CD4-positive, alpha-beta T cell treated with Interleukin-1 beta for 1 hour (primary cell): ENCODE measurements at regions not wholly inside any gene's neighbourhood (a gene's known extent, or its start where the extent isn't known, plus 50 kb on each side); places are given as distances from the start of the nearest gene placed in this dataset.
"Not testable (repeated sequence)": the region's sequence is repeated elsewhere in the genome, so short reads cannot be mapped to it uniquely, and the experiment has no call there.

ENCODE experiments used
- DNase-seq, 2 donors: peaks; one replicate each; pipeline ENCODE4 v3.0.0-alpha.2; 2020 to 2022

DNA sequence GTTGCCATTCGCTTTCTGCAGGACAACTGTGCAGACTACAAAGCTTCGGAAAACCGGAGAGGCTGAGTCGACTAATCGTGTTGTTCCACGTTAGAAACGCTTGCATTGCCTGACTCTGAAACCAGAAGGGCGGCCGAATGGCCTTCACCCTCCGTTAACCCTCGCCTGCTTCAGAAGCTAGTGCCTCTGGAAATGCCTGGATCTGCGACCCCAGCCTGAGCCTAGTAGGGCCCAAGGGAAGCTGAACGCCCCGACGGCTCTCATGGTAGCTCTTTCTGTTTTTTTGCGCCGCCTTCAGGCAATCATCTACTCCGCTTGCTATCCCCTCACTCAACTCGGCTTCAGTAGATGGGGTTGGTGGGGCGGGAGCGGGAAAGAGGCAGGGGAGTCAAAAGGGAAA, 117.3 kb downstream of the PPIAL4A start:
- not testable (repeated sequence) for DNase-seq

DNA sequence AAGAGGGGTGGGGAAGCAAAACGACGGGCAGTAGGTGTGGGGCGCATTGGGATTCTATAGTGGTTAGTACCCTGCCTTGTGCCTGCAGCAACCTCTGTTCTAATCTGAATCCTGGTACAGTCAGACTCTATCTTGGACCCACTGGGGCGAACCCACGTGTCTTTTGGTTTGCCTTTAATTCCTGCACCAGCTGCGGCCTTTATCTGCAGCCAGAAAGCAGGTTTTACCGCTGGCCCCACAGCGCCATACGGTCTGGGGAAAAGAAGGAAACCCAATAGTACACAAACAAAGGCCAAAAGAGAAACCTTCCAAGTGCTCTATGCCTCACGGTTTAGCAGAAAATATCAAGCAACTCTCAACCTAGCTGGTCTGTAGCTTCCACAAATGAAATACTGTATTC, 118.2 kb downstream of the PPIAL4A start:
- DNase-seq, result not testable (repeated sequence)

DNA sequence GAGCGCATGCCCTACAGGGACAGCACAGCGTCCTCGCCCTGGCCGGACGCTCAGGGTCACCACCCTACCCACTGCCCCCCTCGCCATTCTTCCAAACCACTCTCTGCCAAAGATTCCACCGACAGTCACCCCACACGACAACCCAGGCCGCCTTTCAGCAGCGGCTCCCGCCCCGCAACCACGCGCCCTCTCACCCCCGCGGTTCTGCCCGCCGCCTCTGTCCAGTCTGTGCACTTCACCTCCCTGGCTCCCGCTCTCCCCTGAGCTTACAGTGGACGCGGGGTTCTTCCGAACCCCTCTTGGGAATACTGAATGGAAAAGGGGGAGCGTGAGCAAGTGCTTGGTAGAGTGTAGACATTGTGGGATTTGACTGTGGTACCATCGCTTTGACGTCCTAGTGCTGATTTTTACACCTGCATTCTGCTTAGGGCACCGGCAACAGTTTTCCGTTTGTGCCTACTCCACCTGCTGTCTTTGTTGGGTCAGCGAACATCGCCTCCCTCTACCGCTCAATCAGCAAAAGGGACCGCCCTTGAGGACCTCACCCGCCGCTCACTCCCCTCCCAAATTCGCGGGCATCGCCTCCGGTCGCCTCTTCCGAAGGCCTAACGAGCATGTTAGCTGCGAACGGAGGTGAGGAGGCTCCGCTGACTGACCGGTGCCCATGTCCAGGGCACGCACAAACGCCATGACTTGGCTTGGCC, 119.1 kb downstream of the PPIAL4A start:
- DNase-seq, result peak; percentile 4 to 11

DNA sequence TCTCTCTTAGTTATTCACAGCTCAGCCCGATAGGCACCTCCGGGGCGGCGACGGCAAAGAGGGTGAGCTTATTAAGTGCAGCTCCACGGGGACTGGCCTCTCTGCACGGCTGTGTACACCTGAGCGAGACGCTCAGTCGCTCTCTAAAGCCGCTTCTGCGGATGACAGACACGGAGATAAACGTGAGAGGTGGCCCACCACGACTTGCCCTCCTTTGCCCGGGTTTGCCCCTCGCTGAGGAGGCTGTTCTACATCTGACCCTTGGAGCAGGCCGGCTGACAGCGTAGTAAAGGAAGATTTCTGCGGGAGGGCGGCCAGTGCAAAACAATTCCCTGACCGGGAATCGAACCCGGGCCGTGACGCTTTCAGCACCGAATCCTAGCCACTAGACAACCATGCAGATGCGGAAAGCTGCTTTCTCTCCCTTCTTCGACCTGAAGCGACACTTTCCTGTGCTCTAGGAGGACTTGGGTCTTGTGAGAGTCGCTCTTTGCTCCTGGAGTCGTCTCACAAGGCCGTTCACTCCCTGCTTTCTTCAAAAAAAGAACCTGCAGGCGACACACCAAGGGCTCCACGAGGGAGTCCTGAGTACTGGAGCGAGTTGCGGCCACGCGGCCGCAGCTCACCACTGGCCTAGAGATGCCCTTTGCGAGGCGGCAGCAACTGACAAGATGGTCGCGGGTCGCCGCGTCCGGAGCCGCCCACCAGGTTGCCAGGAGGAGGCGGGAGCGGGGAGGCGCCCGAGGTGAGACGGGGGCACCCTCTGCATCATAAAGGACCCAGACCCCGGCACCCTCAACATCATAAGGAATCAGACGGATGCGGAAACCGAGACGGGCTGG, 119.9 kb downstream of the PPIAL4A start:
- DNase-seq, result peak; percentile 36 to 44

DNA sequence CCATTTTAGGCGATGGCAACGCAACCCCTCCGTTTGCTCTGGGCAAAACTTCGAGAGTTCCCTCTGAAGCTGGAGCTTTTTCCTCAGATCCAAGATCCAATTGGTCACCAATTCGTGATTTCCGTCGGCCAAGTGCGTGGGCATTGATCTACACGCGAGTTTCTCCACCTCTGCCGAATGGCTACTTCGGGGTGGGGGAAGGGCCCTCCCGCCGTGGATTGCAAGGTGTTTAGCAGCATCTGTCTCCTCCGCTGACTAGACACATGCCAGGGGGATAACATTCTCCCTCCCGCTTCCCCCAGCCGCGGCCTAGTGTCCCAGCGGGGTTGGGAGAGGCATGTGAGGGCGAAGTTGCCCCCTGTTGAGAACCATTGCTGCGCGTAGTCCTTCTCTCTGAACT, 120.6 kb downstream of the PPIAL4A start:
- not testable (repeated sequence) for DNase-seq

DNA sequence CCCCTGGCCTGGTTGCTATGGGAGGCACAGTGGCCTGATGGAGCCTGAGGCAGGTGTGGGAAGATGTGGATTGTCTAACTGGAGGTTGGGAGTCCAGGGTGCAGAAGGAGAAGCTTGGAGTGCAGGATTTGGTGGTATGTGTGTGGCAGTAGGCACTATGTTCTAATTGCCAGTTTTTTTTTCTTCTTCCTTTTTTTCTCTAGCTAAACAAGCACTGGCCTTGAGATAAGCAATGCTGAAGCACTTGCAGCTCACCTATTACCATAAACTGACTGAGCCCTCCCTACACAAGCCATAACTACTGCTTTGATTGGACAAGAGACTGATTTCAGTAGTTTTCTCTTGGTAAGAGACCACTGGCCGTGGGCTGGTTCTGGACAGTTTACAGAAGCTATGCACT, 123.6 kb downstream of the PPIAL4A start:
- not testable (repeated sequence) for DNase-seq

DNA sequence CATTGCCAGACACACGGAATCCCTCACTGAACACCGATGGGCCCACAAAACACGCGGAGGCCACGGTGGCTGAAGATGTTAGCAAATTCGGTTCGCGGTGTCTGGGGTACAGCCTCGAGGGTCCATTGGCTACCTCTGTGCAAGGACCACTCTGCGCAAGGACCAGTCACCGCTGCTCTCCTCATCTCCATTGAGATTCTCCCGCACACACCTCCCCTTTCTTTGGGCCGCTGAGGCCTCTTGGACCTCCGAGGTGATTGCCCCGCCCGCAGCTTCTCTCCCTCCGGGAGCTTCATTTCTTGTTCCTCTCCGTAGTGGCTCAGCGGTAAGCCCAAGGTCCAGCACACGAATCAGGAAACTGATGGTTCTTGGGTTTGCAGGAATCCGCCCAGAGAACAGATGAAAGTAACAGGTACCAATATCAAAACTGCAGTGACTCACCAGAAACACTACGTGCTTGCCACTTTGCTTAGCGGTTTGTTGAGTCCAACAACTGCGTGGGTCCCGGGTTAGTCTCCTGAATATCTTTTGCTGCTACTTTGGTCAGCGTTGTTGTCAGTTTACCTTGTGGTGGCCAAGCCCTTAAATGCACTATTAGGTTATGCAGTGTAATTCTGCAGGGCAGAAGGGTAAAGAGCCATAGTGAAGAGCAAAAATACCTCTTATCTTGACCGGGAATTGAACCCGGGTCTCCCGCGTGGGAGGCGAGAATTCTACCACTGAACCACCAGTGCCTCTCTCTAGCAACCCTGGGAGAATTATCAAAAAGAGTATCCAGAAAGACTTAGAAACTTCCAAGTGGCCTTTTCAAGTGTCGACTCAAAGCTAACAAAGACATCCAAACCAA, 126.8 kb downstream of the PPIAL4A start:
- DNase-seq, result peak; percentile 20 to 46

DNA sequence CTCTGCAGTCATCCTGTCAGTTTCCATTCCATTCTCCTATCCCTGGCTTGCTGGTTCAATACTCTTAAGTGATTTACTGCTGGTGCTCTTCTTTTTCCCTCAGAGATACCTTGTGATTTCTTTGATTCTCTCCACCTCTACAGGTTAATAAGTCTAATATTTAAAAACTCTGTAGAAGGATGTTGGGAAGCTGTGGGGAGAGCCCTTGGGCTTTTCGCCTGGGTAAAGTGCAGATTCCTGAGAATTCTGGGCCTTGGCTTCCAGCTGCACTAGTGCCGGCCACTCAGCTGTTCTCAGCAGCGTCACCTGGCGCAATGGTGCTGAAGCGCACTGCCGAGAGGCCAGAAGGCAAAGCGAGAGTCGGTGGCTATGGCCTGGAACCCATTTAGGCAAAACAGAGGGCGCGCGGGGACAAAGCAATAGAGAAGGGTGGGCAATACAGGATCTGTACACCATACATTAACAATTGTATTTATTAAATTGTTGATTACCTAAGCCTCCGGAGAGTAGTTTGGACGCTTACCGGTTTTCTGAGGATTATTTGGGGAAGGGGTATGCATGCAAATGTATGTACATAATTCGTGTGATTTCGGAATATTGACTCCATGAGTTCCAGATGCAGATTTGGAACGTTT, 130.3 kb downstream of the PPIAL4A start:
- DNase-seq, result not testable (repeated sequence)

DNA sequence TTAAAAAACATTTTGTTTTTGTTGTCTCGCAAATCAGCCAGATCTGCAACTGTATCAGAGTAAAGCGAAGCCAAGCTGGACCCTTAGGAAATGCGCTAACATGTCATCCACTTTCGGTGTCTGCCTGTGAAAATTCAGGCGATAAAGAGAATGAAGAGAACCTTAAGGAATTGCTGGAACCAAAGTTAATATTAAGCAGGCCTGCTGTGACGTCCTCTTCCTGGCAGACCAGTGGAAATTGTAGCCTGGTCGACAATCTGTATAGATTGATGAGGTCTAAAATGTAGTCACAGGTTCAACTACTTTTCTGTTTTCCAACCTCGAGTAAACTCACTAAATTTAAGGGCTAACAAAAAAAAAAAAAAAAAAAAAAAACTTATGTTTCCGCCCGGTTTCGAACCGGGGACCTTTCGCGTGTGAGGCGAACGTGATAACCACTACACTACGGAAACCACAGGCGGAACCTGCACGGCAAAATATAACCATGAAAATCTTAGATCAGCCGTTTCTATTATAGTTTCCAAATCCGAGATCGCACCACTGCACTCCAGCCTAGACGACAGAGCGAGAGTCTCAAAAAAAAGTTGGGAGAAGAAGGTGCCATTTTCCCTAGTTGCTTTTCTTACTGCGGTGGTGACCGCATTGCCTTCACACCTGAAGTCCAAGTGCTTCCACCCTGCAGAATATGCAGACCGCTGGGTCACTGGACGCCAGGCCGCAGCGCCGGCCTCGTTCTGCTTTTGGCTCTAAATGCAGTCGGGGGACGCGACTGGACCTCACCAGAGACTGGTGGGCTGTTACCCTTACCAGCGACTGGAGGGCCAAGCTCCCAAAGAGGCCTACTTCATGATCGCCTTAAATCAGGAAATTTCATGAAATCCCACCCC, 131.0 kb downstream of the PPIAL4A start:
- peak; percentile 55 to 58 for DNase-seq

DNA sequence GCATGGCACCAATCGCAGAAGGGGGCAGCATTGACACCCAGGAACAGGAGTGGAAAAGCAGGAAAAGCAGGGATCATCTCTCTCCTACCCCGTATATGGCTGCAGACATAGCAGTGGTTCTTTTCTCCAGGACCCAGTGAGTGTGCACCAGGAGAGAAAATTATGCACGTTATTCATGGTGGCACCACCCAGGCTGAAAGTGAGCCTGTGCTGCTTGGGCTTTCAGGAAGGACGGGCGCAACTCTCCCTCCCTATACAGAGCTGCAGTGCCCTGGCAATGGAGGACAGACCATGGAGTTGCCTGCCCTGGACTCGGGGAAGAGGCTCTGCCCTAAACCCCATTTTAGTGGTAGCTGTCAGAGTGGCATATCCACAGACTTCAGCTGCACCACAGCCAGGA, 132.1 kb downstream of the PPIAL4A start:
- not testable (repeated sequence) for DNase-seq

DNA sequence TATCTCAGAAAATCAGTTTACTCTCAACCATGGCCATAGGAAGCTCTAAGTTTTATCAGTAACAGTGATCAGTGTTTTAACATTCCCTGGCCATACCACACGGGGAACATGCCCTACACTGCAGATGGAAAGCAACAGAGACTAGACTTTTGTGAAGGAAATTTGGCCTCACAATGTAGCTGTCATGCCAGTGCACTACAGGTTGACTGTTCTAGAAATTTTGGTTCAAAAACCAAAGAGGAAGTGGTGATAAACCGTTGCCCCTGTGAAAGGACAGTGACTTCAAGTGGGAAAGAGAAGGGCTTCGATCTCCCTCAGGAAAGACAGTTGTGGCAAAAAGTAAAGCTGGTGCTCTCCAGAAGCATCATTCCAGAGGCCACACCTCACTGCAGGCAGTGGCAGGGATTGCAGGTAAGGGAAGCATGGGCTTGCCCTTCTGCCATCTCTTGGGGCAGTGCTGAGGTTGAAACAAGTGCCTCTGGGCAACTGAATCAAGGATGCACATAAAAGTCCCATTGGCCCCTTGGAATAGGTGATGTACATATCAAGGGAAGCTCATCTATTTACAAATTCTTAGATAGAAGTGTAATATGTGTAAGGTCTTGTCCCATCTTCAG, 143.4 kb downstream of the PPIAL4A start:
- not testable (repeated sequence) for DNase-seq

DNA sequence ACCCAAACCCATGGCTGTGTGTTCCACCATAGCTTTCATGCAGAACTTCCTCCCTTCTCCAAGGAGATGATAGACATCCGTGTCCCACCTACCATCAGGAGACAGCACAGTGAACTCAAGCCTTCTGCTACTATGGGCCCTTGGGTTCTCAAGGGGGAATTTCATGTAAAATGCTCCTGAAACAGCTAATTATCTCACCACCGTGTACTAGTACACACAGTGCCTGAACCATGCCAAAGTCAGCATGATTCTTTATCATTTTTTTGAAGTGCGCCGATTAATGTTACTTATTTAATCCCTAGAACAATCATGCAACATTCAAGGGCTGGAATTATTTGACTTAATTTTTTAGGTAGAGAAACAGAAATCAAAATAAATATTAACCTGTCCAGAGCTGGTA, 147.2 kb downstream of the PPIAL4A start:
- not testable (repeated sequence) for DNase-seq

DNA sequence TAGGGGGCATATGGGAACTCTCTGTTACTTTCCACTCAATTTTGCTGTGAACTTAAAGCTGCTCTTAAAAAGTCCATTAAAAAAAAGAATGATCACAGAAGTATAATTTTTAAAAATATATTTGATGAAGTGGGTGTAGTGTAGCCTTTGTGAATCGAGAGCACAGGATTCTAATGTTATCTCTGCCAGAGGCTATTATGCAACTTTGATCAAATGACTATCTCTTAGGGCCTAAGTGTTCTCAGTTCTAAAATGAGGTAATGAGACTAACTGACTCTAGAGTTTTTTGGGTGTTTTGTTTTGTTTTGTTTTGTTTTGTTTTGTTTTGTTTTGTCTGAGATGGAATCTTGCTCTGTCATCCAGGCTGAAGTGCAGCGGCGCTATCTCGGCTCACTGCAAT, 143.2 kb downstream of the FAM72B start:
- DNase-seq, result not testable (repeated sequence)

DNA sequence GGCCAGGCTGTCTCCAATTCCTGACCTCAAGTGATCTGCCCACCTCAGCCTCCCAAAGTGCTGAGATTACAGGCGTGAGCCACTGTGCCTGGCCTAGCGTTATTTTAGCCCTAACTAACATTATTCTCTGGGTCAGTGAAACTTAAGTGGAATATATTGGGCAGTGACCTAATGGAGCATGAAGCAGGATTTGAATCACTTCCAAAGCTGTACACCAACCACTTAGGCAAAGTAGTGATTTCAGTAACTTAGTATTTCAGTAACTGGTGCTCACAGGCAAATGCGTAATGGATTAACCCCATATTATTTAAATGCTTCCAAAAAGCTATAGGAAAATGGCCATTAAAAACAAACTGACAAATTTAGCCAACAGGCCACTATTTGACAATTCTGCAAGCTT, 142.6 kb downstream of the FAM72B start:
- DNase-seq, result not testable (repeated sequence)

DNA sequence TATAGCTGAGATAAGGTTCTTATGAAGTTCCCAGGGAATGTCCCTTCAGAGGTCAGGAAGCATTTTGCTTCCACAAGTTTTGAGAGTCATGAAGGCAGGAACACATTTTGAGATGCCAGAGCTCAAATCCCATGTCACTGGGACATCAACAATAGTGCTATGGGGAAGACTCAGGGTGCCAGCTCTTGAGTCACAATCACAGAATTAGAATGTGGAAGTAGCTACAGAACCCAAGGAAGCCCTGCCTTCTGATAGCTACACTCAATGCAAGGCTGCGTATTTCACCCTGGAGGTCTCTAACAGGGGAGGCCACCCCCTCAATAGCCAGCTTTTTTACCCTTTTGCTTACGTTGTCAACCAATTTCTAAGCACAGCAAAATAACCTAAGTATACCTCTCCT, 141.3 kb downstream of the FAM72B start:
- not testable (repeated sequence) for DNase-seq

DNA sequence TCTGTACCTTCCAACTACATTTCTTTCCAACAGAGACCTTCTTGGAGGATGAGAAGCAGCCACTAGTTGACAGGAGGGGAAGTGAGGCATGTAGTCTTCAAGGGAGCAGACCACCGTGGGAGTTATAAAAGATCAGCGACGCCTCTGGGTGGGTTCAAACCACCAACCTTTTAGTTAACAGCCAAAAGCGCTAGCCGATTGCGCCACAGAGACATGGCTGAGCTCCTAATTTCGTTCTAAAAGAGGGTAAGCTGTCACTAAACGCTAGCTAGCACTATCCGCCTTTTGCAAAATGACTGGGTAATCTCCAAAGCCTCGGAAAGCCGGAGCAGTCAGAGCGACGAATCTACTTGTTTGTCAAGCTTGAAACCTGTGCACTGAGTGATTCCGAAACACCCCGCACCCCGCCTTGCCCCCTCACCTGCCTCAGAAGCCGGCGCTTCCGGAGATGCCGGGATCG, 135.8 kb downstream of the FAM72B start:
- DNase-seq, result not testable (repeated sequence)

DNA sequence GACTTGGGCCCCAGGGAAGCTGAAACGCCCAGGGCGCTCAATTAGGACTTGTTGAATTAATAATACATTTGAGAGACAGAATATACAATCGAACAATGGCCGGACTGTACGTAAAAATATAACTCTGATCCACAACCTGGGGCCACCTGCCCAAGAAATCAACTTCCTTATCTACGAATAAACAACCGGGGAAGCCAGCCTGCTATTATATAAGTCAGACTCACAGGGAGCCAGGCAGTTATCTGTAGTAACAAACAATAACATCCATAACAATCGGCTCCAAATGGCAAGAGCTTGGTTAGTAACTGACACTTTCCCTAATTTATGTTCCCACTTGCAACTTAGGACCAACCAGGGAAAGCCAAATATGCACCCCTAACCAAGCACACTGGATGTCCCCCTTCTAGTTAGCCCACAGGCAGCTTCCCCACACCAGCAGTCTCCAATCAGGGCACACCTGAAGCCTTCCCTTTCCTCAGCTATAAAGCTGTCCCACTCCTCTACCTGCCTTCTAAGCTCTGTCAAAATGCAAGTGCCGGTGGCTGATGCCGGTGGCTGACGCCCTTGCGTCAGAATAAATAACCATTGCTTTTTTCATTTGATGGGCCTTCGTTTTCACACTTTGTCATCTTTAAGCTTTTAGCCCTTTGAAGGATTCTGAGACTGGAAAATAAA, 135.2 kb downstream of the FAM72B start:
- not testable (repeated sequence) for DNase-seq

DNA sequence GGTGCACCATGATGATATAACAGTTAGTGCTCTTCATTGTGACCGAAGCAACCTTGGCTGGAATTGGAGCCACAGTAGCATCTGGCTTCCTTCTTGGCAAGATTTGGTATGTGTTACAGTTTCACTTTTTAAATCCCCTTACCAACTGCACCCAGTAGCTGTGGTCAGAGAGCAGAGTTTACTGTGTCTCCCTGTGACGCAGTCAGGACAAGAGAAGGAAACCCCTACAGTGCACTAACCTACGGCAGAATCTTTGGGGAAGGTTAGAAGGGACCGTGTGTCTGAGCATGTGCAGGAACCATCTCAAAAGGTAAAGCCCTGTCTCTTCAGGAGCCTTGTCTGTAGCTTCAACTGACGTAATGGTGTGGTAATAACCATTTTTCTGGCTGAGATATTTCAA, 134.0 kb downstream of the FAM72B start:
- DNase-seq, result not testable (repeated sequence)

DNA sequence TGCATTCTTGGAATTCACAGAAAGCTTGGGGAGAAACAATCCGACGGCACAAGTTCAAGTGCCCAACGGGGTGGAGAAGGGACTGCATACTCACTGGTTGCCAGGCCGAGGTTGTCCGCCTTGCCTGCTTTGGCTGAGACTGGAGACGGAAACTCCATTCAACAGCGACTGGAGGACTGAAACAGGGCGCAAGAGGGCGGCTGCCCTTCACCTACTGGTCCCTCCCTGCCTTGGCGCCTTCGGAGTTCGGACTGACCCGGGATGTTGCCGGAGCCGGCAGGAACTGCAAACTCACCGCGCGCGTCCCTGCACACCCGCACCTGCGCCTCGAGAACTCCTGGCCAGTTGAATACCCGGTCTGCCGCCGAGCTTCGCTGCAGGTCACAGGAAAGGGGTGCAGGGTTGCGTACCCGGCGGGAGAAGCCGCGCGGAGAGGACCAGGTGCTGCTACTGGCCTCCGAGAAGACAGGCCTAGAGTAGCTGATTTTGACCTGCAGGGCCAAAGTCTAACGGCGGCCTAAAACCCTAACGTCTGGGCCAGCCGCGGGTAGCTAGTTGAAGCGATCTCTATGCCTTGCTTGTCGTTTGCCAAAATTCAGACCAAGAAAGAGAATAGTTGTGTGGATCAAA, 132.9 kb downstream of the FAM72B start:
- not testable (repeated sequence) for DNase-seq
